GM12878 (cell line): ENCODE measurements at regions not wholly inside any gene's neighbourhood (a gene's known extent, or its start where the extent isn't known, plus 50 kb on each side); places are given as distances from the start of the nearest gene placed in this dataset.
"Not testable (repeated sequence)": the region's sequence is repeated elsewhere in the genome, so short reads cannot be mapped to it uniquely, and the experiment has no call there.

Source experiments
- ATAC-seq: fragments of 200-7000 bp; cut with Tn5 transposase; 3 replicates; pipeline ENCODE4 v1.9.1; 2020; ENCODE audit warnings: mild to moderate bottlenecking, moderate library complexity
- BruUV-seq: library from RNA; stranded (reverse); fragments of 400-500 nt; replicated peaks from 2 replicates; lab custom pipeline; 2021; lab: Mats Ljungman, UMichigan
- CTCF ChIA-PET: fragments of 300-600 bp; sonication (Branson Sonifier 250); formaldehyde crosslinking; extraction: SDS; loops from one replicate; lab custom pipeline; 2021; ENCODE audit warnings: inconsistent platforms; lab: Yijun Ruan, JAX
- POLR2A ChIA-PET: fragments of 350-600 bp; formaldehyde crosslinking; extraction: SDS; loops from one replicate; lab custom pipeline; 2021; ENCODE audit warnings: inconsistent platforms; lab: Charles Lee
- RAD21 ChIA-PET: fragments of 300-600 bp; sonication (Branson Sonifier 250); formaldehyde crosslinking; loops from one replicate; lab custom pipeline; 2023; ENCODE audit warnings: antibody characterized with exemption; ENCODE audit not compliant: unreplicated experiment; lab: Charles Lee
- SMC1A ChIA-PET: fragments of 300-600 bp; sonication (Branson Sonifier 250); formaldehyde crosslinking; loops from one replicate; lab custom pipeline; 2023; ENCODE audit not compliant: unreplicated experiment, uncharacterized antibody; lab: Charles Lee
- DNase-seq: peaks from one replicate; pipeline ENCODE4 v3.0.0-alpha.2; 2011; ENCODE audit warnings: low read depth, low spot score
- FAIRE-seq: peaks from 3 replicates; lab custom pipeline; 2011; peaks lifted over from hg19 to GRCh38; lab: Jason Lieb, UNC
- H2AFZ ChIP-seq: 2 replicates; pipeline ENCODE4 v1.6.0; 2011; ENCODE audit warnings: low read depth, low read length, control low read depth; ENCODE audit not compliant: control insufficient read depth
- H3K27ac ChIP-seq: 2 replicates; pipeline ENCODE4 v1.5.1; 2011; ENCODE audit warnings: control low read depth; ENCODE audit not compliant: control insufficient read depth, insufficient read depth
- H3K27me3 ChIP-seq, 2 experiments: replicated peaks in 1 of 2; 2 replicates each; pipeline versions ENCODE4 v1.6.0 to v1.6.1; 2011; ENCODE audit warnings: low read length in 1 of 2; ENCODE audit not compliant: control insufficient read depth in 2 of 2, insufficient read depth in 2 of 2
- H3K36me3 ChIP-seq, 2 experiments: 2 replicates each; pipeline ENCODE4 v1.5.1; 2011; ENCODE audit warnings: low read length in 1 of 2; ENCODE audit not compliant: control insufficient read depth in 2 of 2, insufficient read depth in 2 of 2
- H3K4me1 ChIP-seq: 2 replicates; pipeline ENCODE4 v1.6.1; 2011; ENCODE audit warnings: mild to moderate bottlenecking, low read length, moderate library complexity, mixed read lengths; ENCODE audit not compliant: control insufficient read depth, insufficient read depth
- H3K4me2 ChIP-seq: 2 replicates; pipeline ENCODE4 v1.6.0; 2011; ENCODE audit warnings: control low read depth; ENCODE audit not compliant: control insufficient read depth, insufficient read depth
- H3K4me3 ChIP-seq: fragments of 200-600 bp; sonication (generic); 2 replicates; pipeline ENCODE4 v1.5.1; 2016
- H3K79me2 ChIP-seq: 2 replicates; pipeline ENCODE4 v1.6.0; 2011; ENCODE audit warnings: low read length; ENCODE audit not compliant: control insufficient read depth, insufficient read depth
- H3K9ac ChIP-seq: 2 replicates; pipeline ENCODE4 v1.8.0; 2011; ENCODE audit warnings: low read length, control low read depth, mixed read lengths; ENCODE audit not compliant: control insufficient read depth, insufficient read depth
- H3K9me3 ChIP-seq: replicated peaks from 3 replicates; pipeline ENCODE4 v1.5.1; 2011; ENCODE audit warnings: mild to moderate bottlenecking, low read length; ENCODE audit not compliant: control insufficient read depth, insufficient read depth
- H4K20me1 ChIP-seq: 2 replicates; pipeline ENCODE4 v1.6.0; 2011; ENCODE audit not compliant: control insufficient read depth, insufficient read depth
- IRF5 ChIP-seq: fragments of 450-650 bp; IDR thresholded peaks from 2 replicates; pipeline ENCODE4 v1.6.1; 2017; ENCODE audit warnings: borderline replicate concordance
- NFYB ChIP-seq: IDR thresholded peaks from 2 replicates; pipeline ENCODE4 v1.6.1; 2011; ENCODE audit warnings: low read depth, mild to moderate bottlenecking, low read length, improper control_type of control experiment, moderate library complexity; ENCODE audit not compliant: insufficient read depth
- SIN3A ChIP-seq: IDR thresholded peaks from 2 replicates; pipeline ENCODE4 v1.6.1; 2012; ENCODE audit warnings: low read depth, low read length, improper control_type of control experiment
- WGBS: methylation state at CpG from one replicate; pipeline ENCODE4 v1.1.6; 2016; ENCODE audit warnings: low lambda C conversion rate; ENCODE audit not compliant: insufficient replicate concordance, insufficient coverage; ENCODE audit errors: missing lambda C conversion rate; 5-methylcytosine and 5-hydroxymethylcytosine counted together
- in situ Hi-C: fragments of 300-500 bp; cut with MboI; formaldehyde crosslinking; loops from 9 replicates; pipeline ENCODE4 v1.14.3; 2018; ENCODE audit warnings: mixed read lengths
- intact Hi-C: fragments of 100-400 bp; cut with micrococcal nuclease; formaldehyde crosslinking; loops from one replicate; pipeline ENCODE4 v1.14.2; 2022; ENCODE audit not compliant: unreplicated experiment

DNA sequence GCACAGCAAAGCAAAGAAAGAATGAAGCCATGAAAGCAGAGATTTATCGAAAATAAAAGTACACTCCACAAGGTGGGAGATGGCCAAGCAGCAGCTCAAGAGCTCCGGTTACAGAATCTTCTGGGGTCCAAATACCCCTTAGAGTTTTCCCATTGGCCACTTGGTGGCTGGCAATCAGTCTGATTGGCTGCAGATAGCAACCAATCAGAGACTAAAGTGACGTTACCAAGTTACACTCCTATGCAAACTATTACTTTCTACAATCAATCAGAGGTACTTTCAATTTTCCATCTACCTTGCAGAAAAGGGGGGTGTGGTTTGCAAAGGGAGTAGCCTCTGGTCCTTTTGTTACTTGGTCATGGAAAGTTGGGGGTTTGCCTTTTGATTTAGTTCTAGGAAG lies 58.0 kb upstream of the AUTS2 start:
- no peak overlapping the region for H3K4me2 ChIP-seq
- no peaks in the 10 kb centered on the region; the same call in 2 of the 3 replicates for H3K9me3 ChIP-seq
- H3K9ac ChIP-seq: no peak overlapping the region
- no peak for FAIRE-seq
- H3K4me3 ChIP-seq: no peak overlapping the region
- ATAC-seq: no peak
- H3K27ac ChIP-seq: no peak overlapping the region
- ChIA-PET SMC1A (no interaction called here), RAD21 (no interaction called here), POLR2A (no interaction called here), CTCF (no interaction called here)
- no peaks in the 10 kb centered on the region for H3K4me1 ChIP-seq
- no peaks in the 10 kb centered on the region for H3K27me3 ChIP-seq
- no peak for DNase-seq
- H3K36me3 ChIP-seq: no peaks in the 10 kb centered on the region
- no peaks in the 10 kb centered on the region for H3K79me2 ChIP-seq
- BruUV-seq: no TSS peak
- no peak overlapping the region for H2AFZ ChIP-seq
- in situ Hi-C loops: no loop called here
- intact Hi-C loops: no loop called here
- H4K20me1 ChIP-seq: no peaks in the 10 kb centered on the region
- 19% methylated on average over 3 of the region's 3 CpGs for WGBS
- no peak for TF ChIP-seq IRF5
- TF ChIP-seq SIN3A: no peak
- TF ChIP-seq NFYB: peak; percentile 54; the same call in 1 of the 2 replicates

GRCh38 chr7:69541779-69542432 lies 56.4 kb upstream of the AUTS2 start:
- H4K20me1 ChIP-seq, POLR2A ChIA-PET, H3K27me3 ChIP-seq, BruUV-seq, ATAC-seq, H2AFZ ChIP-seq, H3K4me3 ChIP-seq, H3K36me3 ChIP-seq, in situ Hi-C loops, H3K4me2 ChIP-seq, FAIRE-seq, H3K9ac ChIP-seq, H3K4me1 ChIP-seq, DNase-seq, SMC1A ChIA-PET, intact Hi-C loops, H3K9me3 ChIP-seq, H3K79me2 ChIP-seq, RAD21 ChIA-PET, H3K27ac ChIP-seq, CTCF ChIA-PET: not testable (repeated sequence)
- 49% methylated on average over 6 of the region's 6 CpGs for WGBS
